GM21515 (cell line): ENCODE measurements at regions not wholly inside any gene's neighbourhood (a gene's known extent, or its start where the extent isn't known, plus 50 kb on each side); places are given as distances from the start of the nearest gene placed in this dataset.

ENCODE experiments used
- ATAC-seq: cut with Tn5 transposase; IDR thresholded peaks from one replicate; pipeline ENCODE4 v1.9.1; 2021; ENCODE audit not compliant: unreplicated experiment

GRCh38 chr4:145348291-145348690 is 133.4 kb upstream of the SMAD1 start:
- no peak for ATAC-seq

- ATAC-seq: no peak
These were observed 134.0 kb upstream of the SMAD1 start for GRCh38 chr4:145347684-145348083.

DNA sequence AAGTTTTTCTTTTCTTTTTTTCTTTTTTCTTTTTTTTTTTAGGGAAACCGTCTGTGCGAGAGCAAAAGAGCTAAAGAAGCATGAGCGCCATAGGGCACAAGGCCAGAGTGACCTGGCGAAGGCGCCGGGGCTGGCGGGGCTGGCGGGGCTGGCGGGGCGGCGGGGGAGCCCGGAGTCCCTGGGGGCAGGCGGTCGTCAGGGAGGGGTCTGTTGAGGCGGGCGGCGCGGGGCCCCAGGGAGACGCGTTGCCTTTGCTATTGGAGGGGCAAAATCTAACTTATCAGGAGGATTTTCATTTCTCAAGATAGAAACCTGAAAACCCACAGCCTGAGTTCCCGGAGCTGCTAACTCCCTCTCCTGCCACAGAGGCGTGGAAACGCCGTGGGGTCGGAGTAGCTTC is 135.6 kb upstream of the SMAD1 start:
- no peak for ATAC-seq

DNA sequence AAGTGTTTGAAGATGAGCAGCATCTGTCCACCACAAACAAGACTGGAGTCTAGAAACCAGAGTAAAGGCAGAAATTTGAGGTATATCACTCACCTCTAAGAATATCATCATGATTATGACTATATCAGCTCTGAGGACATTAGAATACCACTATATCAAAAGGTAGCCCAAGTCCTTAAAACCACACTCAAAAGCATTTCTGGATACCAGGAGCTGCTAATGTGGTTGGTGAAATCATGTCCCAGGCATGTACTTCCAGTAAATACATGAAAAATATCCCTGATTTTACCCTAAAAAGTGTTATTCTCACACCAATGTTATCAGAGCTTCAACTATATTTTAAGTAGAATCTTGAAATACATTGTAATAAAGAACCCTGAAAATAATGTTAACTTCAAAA is 136.3 kb upstream of the SMAD1 start:
- ATAC-seq: no peak

- no peak for ATAC-seq
These were observed 140.3 kb upstream of the SMAD1 start for GRCh38 chr4:145341381-145341780.

DNA sequence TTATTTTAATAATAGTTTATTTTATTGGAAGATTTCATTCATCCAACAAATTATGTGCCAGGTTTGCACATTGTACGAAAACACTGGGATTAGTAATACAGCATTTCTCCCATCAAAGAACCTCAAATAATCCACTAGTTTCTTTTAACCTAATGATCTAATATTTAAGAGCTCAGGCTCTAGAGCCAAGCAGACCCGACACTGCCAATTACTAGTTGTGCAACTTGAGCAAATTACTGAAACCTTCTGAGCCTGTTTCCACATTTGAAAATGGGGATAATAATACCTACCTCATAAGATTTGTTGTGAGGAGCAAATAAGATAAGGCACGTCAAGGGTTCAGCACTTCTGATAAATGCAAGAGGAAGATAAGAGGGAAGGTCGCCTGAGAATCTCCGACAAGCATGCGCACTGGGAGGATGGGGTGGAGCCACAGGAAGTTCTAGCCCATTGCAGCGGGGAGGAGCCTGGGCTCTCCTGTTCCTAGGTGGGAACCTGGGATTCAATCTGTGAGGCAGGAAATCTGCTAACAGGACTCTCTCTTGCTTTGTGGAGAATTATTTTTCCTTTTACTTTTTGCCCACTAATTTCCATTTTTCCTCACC is 141.5 kb upstream of the SMAD1 start:
- ATAC-seq: no peak

DNA sequence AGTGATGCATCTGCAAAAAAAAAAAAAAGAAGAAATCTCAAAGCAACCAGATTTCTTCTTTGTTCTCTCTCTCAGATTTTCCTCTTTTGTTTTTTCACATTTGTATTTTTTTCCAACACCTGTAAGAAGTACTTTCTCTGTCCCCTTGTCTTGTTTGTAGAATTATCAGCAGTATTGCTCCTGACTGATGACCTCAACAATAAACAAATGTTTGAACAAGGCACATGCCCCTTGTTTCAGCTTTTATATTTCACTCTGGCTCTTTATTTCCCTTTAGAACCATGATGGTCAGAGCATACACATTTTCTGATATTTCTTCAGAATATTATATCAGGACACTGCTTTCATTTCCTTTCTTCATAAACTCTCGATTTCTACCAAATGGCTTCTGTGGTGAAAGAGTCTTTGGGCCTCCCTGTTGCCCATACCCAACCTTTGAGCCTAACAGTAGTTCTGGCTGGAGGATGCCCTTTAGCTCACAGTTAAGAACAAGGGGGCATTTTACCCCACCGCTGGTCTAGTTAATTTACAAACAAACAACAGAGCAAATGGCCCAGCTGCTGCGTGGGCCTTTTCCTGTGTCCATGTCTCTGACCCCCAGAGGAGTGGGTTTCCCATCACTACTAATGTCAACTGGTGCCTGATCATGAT is 142.5 kb upstream of the SMAD1 start:
- no peak for ATAC-seq

GRCh38 chr4:145338568-145338967 is 143.1 kb upstream of the SMAD1 start:
- no peak for ATAC-seq

DNA sequence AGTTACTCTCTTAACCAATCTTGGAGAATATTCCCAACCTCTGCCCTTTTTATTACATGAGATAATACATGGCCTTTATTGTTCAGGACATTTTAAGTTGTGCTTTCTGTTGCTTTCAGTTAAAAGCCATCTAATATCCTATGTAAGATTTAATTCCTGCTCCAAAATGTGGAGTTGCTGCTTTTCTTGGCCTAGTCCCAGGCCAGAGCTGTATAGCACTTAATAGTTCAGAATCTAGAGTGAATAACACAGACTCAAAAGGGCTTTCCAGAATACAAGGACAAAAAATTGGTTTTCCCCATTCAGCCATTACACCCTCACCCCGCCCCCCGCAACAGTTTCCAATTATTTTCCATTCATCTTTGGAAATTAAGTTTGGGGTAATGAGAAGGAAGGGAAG is 144.3 kb upstream of the SMAD1 start:
- ATAC-seq: no peak

- no peak for ATAC-seq
These were observed 147.9 kb upstream of the SMAD1 start for GRCh38 chr4:145333786-145334185.

DNA sequence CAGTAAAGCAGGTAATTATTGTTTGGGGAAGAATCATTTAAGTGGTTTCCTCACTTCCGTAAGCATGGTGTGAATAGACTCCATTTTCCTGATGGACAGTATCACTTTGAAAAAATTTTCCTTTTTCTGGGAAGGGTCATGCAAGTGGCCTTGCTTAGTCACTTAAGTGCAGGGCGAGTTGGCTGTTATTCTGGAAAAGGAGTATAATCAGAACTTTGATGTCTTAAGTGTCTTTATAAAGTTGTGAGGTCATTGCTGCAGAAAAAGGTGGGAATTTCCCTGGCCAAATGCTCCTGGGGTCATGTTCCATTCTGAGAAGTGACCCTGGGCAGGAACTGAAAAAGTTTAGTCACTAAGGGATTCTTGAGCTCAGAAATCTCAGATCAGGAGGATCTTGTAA is 146.1 kb upstream of the OTUD4 start:
- no peak for ATAC-seq

- ATAC-seq: no peak
These were observed 143.8 kb upstream of the OTUD4 start for GRCh38 chr4:145324161-145324560.

- no peak for ATAC-seq
These were observed 139.9 kb upstream of the OTUD4 start for GRCh38 chr4:145320294-145320693.

GRCh38 chr4:145319751-145320150 is 139.4 kb upstream of the OTUD4 start:
- ATAC-seq: no peak

GRCh38 chr4:145316897-145317574 is 136.6 kb upstream of the OTUD4 start:
- no peak for ATAC-seq

DNA sequence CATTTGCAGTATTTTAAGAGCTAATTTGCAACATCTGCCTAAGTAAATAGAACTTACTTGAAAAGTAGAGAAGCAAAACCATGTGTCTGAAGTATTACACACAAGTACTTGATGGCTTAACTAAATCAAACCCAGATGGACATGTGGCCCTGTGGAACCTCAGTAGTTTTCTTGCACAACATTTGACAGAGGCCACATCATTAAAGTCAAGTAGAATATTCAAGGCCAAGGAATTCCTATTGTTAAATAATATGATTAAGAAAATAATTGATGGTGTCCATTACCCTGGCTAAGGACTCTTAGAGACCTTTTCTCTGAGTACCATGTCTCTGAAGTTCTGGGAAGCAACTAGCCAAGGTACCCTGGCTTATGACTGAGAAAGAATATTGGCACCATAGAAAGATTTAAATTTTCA is 135.4 kb upstream of the OTUD4 start:
- no peak for ATAC-seq

- no peak for ATAC-seq
These were observed 128.2 kb upstream of the OTUD4 start for GRCh38 chr4:145308598-145308997.

GRCh38 chr4:145307763-145308430 is 127.5 kb upstream of the OTUD4 start:
- no peak for ATAC-seq

GRCh38 chr4:145307120-145307519 is 126.7 kb upstream of the OTUD4 start:
- no peak for ATAC-seq

DNA sequence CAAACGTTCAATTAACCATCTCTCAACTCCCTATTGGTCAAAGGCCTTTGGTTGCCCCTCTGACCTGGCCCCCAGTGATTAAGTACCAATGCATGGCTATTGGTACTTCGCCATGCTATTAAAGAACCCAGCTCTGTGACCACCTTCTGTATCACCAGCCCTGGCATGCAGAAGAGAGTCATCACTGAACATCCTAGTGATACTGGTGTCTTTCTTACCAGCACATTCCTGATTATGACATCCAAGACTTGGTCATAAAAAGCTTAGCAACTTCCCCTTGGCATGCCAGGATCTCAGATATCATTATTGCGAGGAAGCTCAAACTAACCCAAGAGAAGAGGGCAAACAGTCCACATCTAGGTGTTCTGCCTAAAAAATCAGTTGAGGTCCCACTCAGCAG is 122.3 kb upstream of the OTUD4 start:
- ATAC-seq: no peak

- ATAC-seq: no peak
These were observed 121.1 kb upstream of the OTUD4 start for GRCh38 chr4:145301386-145302080.
